ENCODE measurements at regions not wholly inside any gene's neighbourhood (a gene's known extent, or its start where the extent isn't known, plus 50 kb on each side); places are given as distances from the start of the nearest gene placed in this dataset.

GRCh38 chr9:25573281-25573680 lies 105.0 kb downstream of the TUSC1 start:
- Histone ChIP-seq H3K4me1 (no peaks in the 10 kb centered on the region), H3K4me3 (no peak overlapping the region), H3K27me3 (no peaks in the 10 kb centered on the region), H3K9me3 (no peaks in the 10 kb centered on the region), H3K27ac (no peak overlapping the region), H3K36me3 (no peaks in the 10 kb centered on the region)
- ATAC-seq (ENCODE audit: low FRiP score in 2 of 2) = no peak
- no peak for DNase-seq
- no peak for TF ChIP-seq POLR2A (IDR thresholded peaks at IDR 0.05)
- TF ChIP-seq POLR2AphosphoS5 (IDR thresholded peaks at IDR 0.05) = no peak
- no peak for TF ChIP-seq CTCF (IDR thresholded peaks at IDR 0.05)
- no peak for TF ChIP-seq EP300 (IDR thresholded peaks at IDR 0.05)
- 90 to 91% methylated on average over 5 of the region's 5 CpGs for WGBS, 2 donors

- Histone ChIP-seq H3K9me3 (no peaks in the 10 kb centered on the region), H3K27ac (no peak overlapping the region), H3K4me1 (no peaks in the 10 kb centered on the region), H3K4me3 (no peak overlapping the region), H3K27me3 (no peaks in the 10 kb centered on the region), H3K36me3 (no peaks in the 10 kb centered on the region)
- no peak for ATAC-seq (ENCODE audit: low FRiP score in 2 of 2)
- DNase-seq = no peak
- TF ChIP-seq EP300 (IDR thresholded peaks at IDR 0.05) = no peak
- no peak for TF ChIP-seq POLR2A (IDR thresholded peaks at IDR 0.05)
- TF ChIP-seq CTCF (IDR thresholded peaks at IDR 0.05) = no peak
- no peak for TF ChIP-seq POLR2AphosphoS5 (IDR thresholded peaks at IDR 0.05)
- 58 to 66% methylated on average over 2 of the region's 2 CpGs for WGBS, 2 donors
These were observed 106.8 kb downstream of the TUSC1 start for GRCh38 chr9:25571491-25571890.

- H3K27ac ChIP-seq = no peak overlapping the region
- H3K9me3 ChIP-seq = no peaks in the 10 kb centered on the region
- TF ChIP-seq POLR2A (IDR thresholded peaks at IDR 0.05) = no peak
- no peak for TF ChIP-seq EP300 (IDR thresholded peaks at IDR 0.05)
- no peak for TF ChIP-seq CTCF (IDR thresholded peaks at IDR 0.05)
- no peak for TF ChIP-seq POLR2AphosphoS5 (IDR thresholded peaks at IDR 0.05)
- ATAC-seq (ENCODE audit: low FRiP score in 2 of 2) (no peak), DNase-seq (no peak)
- H3K4me3 ChIP-seq = no peak overlapping the region
- no peaks in the 10 kb centered on the region for H3K27me3 ChIP-seq
- no peaks in the 10 kb centered on the region for H3K4me1 ChIP-seq
- no peaks in the 10 kb centered on the region for H3K36me3 ChIP-seq
- 65 to 66% methylated on average over 6 of the region's 6 CpGs for WGBS, 2 donors
These were observed 107.4 kb downstream of the TUSC1 start for GRCh38 chr9:25570802-25571201.

- Histone ChIP-seq H3K9me3 (no peaks in the 10 kb centered on the region), H3K27me3 (no peaks in the 10 kb centered on the region), H3K4me3 (no peak overlapping the region), H3K4me1 (no peaks in the 10 kb centered on the region), H3K27ac (no peak overlapping the region), H3K36me3 (no peaks in the 10 kb centered on the region)
- WGBS, 2 donors = 77 to 83% methylated on average over 2 of the region's 2 CpGs
- DNase-seq (no peak), ATAC-seq (ENCODE audit: low FRiP score in 2 of 2) (no peak)
- no peak for TF ChIP-seq EP300 (IDR thresholded peaks at IDR 0.05)
- TF ChIP-seq CTCF (IDR thresholded peaks at IDR 0.05) = no peak
- no peak for TF ChIP-seq POLR2AphosphoS5 (IDR thresholded peaks at IDR 0.05)
- no peak for TF ChIP-seq POLR2A (IDR thresholded peaks at IDR 0.05)
These were observed 116.1 kb downstream of the TUSC1 start for GRCh38 chr9:25562101-25562500.

GRCh38 chr9:25557645-25558300 lies 120.5 kb downstream of the TUSC1 start:
- Histone ChIP-seq H3K4me1 (no peaks in the 10 kb centered on the region), H3K27me3 (no peaks in the 10 kb centered on the region), H3K27ac (no peak overlapping the region), H3K4me3 (no peak overlapping the region), H3K9me3 (no peaks in the 10 kb centered on the region), H3K36me3 (no peaks in the 10 kb centered on the region)
- TF ChIP-seq EP300 (IDR thresholded peaks at IDR 0.05) (no peak), POLR2AphosphoS5 (IDR thresholded peaks at IDR 0.05) (no peak), CTCF (IDR thresholded peaks at IDR 0.05) (no peak), POLR2A (IDR thresholded peaks at IDR 0.05) (no peak)
- WGBS, 2 donors = 74% methylated on average over 6 of the region's 6 CpGs
- ATAC-seq (ENCODE audit: low FRiP score in 2 of 2) = no peak
- DNase-seq = peak in 1 of 2 donors; percentile 20
